GM23338 (cell line): ENCODE measurements at regions not wholly inside any gene's neighbourhood (a gene's known extent, or its start where the extent isn't known, plus 50 kb on each side); places are given as distances from the start of the nearest gene placed in this dataset.

ENCODE experiments used
- ATAC-seq: fragments of 200-7000 bp; cut with Tn5 transposase; 3 replicates; pipeline ENCODE4 v1.9.1; 2020
- DNase-seq: peaks from one replicate; pipeline ENCODE4 v3.0.0-alpha.2; 2015; ENCODE audit warnings: low spot score
- H2AFZ ChIP-seq: fragments of 200-600 bp; sonication (generic); 2 replicates; pipeline ENCODE4 v1.8.0; 2016; ENCODE audit warnings: antibody characterized with exemption, mild to moderate bottlenecking, moderate library complexity
- H3F3A ChIP-seq: fragments of 200-600 bp; sonication (generic); replicated peaks from 2 replicates; pipeline ENCODE4 v1.8.0; 2017; ENCODE audit warnings: antibody characterized with exemption, mixed run types, low read depth
- H3K27ac ChIP-seq: fragments of 200-600 bp; sonication (generic); 2 replicates; pipeline ENCODE4 v1.6.1; 2016; ENCODE audit warnings: low read depth
- H3K27me3 ChIP-seq: fragments of 200-600 bp; sonication (generic); 2 replicates; pipeline ENCODE4 v1.8.0; 2016; ENCODE audit warnings: mild to moderate bottlenecking, mixed run types, moderate library complexity; ENCODE audit not compliant: insufficient read depth
- H3K36me3 ChIP-seq: fragments of 200-600 bp; sonication (generic); 2 replicates; pipeline ENCODE4 v1.8.0; 2016; ENCODE audit warnings: mild to moderate bottlenecking; ENCODE audit not compliant: insufficient read depth
- H3K4me1 ChIP-seq: fragments of 200-600 bp; sonication (generic); 2 replicates; pipeline ENCODE4 v1.8.0; 2016; ENCODE audit warnings: mild to moderate bottlenecking, moderate library complexity; ENCODE audit not compliant: insufficient read depth
- H3K4me2 ChIP-seq: fragments of 200-600 bp; sonication (generic); 2 replicates; pipeline ENCODE4 v1.7.1; 2017; ENCODE audit warnings: mixed run types
- H3K4me3 ChIP-seq: fragments of 200-600 bp; sonication (generic); 2 replicates; pipeline ENCODE4 v1.6.1; 2016; ENCODE audit warnings: mixed run types
- H3K79me2 ChIP-seq: fragments of 200-600 bp; sonication (generic); replicated peaks from 2 replicates; pipeline ENCODE4 v1.8.0; 2017; ENCODE audit warnings: mild to moderate bottlenecking; ENCODE audit not compliant: insufficient read depth
- H3K9me2 ChIP-seq: fragments of 200-600 bp; sonication (generic); 2 replicates; pipeline ENCODE4 v1.8.0; 2017; ENCODE audit not compliant: insufficient read depth
- H4K20me1 ChIP-seq: fragments of 200-600 bp; sonication (generic); replicated peaks from 2 replicates; pipeline ENCODE4 v1.8.0; 2017; ENCODE audit warnings: mild to moderate bottlenecking; ENCODE audit not compliant: insufficient read depth
- H3K27ac Mint-ChIP-seq: 2 replicates; pipeline ENCODE4 v1.8.0; 2020; ENCODE audit warnings: inconsistent platforms, mild to moderate bottlenecking, moderate library complexity, mixed read lengths
- H3K27me3 Mint-ChIP-seq: 3 replicates; pipeline ENCODE4 v1.8.0; 2022; ENCODE audit warnings: low read depth, mild to moderate bottlenecking, moderate library complexity, mixed read lengths, inconsistent platforms; ENCODE audit not compliant: insufficient read depth, poor library complexity
- H3K36me3 Mint-ChIP-seq: 3 replicates; pipeline ENCODE4 v1.8.0; 2021; ENCODE audit warnings: low read depth, mild to moderate bottlenecking, inconsistent platforms, moderate library complexity, mixed read lengths
- H3K4me1 Mint-ChIP-seq: 3 replicates; pipeline ENCODE4 v1.8.0; 2020; ENCODE audit warnings: mild to moderate bottlenecking, inconsistent platforms, mixed read lengths
- H3K4me3 Mint-ChIP-seq: 3 replicates; pipeline ENCODE4 v1.8.0; 2021; ENCODE audit warnings: moderate library complexity, mild to moderate bottlenecking, inconsistent platforms, mixed read lengths
- H3K9me3 Mint-ChIP-seq: 3 replicates; pipeline ENCODE4 v1.8.0; 2020; ENCODE audit warnings: moderate library complexity, mild to moderate bottlenecking, inconsistent platforms, mixed read lengths
- CREB1 ChIP-seq: fragments of 250-450 bp; sonication (Bioruptor Pico); IDR thresholded peaks from 2 replicates; pipeline ENCODE4 v1.5.0; 2020; ENCODE audit warnings: low read depth, mild to moderate bottlenecking, moderate library complexity
- EZH2 ChIP-seq: fragments of 200-600 bp; sonication (generic); IDR thresholded peaks from one replicate; pipeline ENCODE4 v1.8.0; 2017; ENCODE audit warnings: antibody characterized with exemption, mild to moderate bottlenecking, low read depth; ENCODE audit not compliant: unreplicated experiment
- EZH2phosphoT487 ChIP-seq: fragments of 200-600 bp; sonication (generic); IDR thresholded peaks from one replicate; pipeline ENCODE4 v1.8.1; 2018; ENCODE audit warnings: antibody characterized with exemption; ENCODE audit not compliant: unreplicated experiment
- JUNB ChIP-seq: IDR thresholded peaks from one replicate; pipeline ENCODE4 v1.6.1; 2016; ENCODE audit warnings: antibody characterized with exemption; ENCODE audit not compliant: unreplicated experiment
- NANOG ChIP-seq: IDR thresholded peaks from 2 replicates; pipeline ENCODE4 v1.6.1; 2016; ENCODE audit warnings: antibody characterized with exemption, borderline replicate concordance
- POLR2AphosphoS5 ChIP-seq: IDR thresholded peaks from 2 replicates; pipeline ENCODE4 v1.6.1; 2016; ENCODE audit warnings: antibody characterized with exemption, low read depth
- STAT1 ChIP-seq: IDR thresholded peaks from one replicate; pipeline ENCODE4 v1.6.1; 2016; ENCODE audit warnings: antibody characterized with exemption; ENCODE audit not compliant: unreplicated experiment
- ZNF114 ChIP-seq: fragments of 250-450 bp; sonication (Bioruptor Pico); IDR thresholded peaks from 2 replicates; pipeline ENCODE4 v1.5.0; 2020; ENCODE audit warnings: mild to moderate bottlenecking, moderate library complexity
- ZNF331 ChIP-seq: fragments of 250-450 bp; sonication (Bioruptor Pico); IDR thresholded peaks from 2 replicates; pipeline ENCODE4 v1.5.0; 2020; ENCODE audit warnings: low read depth, mild to moderate bottlenecking, moderate library complexity
- TF ChIP-seq, protein P1 (sequence below): fragments of 250-450 bp; sonication (Bioruptor Pico); IDR thresholded peaks from 2 replicates; pipeline ENCODE4 v1.5.0; 2020; ENCODE audit warnings: mild to moderate bottlenecking, moderate library complexity
- TF ChIP-seq, protein P2 (sequence below), 2 experiments: fragments of 200-600 bp in 1 of 2; sonication (generic) in 1 of 2; conservative IDR thresholded peaks; 2 replicates each; pipeline versions ENCODE4 v1.5.1 to v1.6.1; 2016 to 2017; ENCODE audit warnings: antibody characterized with exemption in 2 of 2, low read depth in 2 of 2, mild to moderate bottlenecking in 2 of 2, moderate library complexity in 1 of 2
- TF ChIP-seq, protein P3 (sequence below): IDR thresholded peaks from one replicate; pipeline ENCODE4 v1.6.1; 2018; ENCODE audit warnings: antibody characterized with exemption; ENCODE audit not compliant: unreplicated experiment
- TF ChIP-seq, protein P4 (sequence below): IDR thresholded peaks from 2 replicates; pipeline ENCODE4 v1.6.1; 2016; ENCODE audit warnings: antibody characterized with exemption

DNA sequence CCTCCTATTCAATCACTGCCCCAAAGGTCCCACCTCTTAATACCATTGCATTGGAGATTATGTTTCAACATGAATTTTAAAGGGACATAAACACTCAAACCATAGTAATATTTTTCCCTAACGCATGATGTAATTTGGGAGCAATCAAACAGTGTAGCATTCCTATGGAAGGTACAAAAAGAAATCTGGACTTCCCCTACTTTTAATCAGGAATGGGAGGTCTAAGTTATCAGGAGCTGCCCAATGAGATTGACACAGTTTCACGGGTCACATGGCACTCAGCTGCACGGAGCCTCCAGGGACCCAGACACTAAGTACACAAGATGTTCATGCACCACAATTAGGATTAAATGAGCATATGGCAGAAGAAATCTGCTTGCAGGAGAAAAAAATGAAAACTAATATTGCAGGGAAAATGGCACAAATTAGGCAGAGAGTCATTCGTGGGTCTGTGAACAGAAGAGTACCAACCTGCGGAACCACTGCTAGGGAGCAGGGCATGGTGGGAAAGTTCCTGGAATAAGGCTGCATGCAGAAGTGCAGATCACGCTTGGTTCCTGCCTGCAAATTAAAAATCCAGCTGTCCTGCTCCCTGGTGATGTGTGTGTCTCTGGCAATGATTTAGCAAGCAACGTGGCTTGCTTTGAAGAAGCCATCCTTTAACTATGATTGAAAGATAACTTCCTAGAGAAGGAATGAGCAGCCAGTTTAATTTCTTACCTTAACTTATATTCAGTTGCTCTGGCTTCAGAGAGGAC, 326.6 kb upstream of the ID2 start:
- Mint-ChIP-seq H3K4me1 (no peaks in the 10 kb centered on the region), H3K4me3 (no peak overlapping the region), H3K36me3 (peaks cover 6% of the 10 kb centered on the region; the same call in 2 of the 3 replicates), H3K9me3 (peaks cover 4% of the 10 kb centered on the region; the same call in 1 of the 3 replicates), H3K27ac (no peak overlapping the region), H3K27me3 (peaks cover 4% of the 10 kb centered on the region)
- Histone ChIP-seq H3K4me2 (no peak overlapping the region), H3K27ac (no peak overlapping the region), H3K4me3 (no peak overlapping the region), H3K36me3 (no peaks in the 10 kb centered on the region), H4K20me1 (no peaks in the 10 kb centered on the region), H3F3A (no peaks in the 10 kb centered on the region), H3K79me2 (no peaks in the 10 kb centered on the region), H3K4me1 (no peaks in the 10 kb centered on the region), H2AFZ (no peak overlapping the region), H3K27me3 (no peaks in the 10 kb centered on the region), H3K9me2 (no peaks in the 10 kb centered on the region)
- DNase-seq (no peak), ATAC-seq (no peak)
- TF ChIP-seq, protein P1, sequence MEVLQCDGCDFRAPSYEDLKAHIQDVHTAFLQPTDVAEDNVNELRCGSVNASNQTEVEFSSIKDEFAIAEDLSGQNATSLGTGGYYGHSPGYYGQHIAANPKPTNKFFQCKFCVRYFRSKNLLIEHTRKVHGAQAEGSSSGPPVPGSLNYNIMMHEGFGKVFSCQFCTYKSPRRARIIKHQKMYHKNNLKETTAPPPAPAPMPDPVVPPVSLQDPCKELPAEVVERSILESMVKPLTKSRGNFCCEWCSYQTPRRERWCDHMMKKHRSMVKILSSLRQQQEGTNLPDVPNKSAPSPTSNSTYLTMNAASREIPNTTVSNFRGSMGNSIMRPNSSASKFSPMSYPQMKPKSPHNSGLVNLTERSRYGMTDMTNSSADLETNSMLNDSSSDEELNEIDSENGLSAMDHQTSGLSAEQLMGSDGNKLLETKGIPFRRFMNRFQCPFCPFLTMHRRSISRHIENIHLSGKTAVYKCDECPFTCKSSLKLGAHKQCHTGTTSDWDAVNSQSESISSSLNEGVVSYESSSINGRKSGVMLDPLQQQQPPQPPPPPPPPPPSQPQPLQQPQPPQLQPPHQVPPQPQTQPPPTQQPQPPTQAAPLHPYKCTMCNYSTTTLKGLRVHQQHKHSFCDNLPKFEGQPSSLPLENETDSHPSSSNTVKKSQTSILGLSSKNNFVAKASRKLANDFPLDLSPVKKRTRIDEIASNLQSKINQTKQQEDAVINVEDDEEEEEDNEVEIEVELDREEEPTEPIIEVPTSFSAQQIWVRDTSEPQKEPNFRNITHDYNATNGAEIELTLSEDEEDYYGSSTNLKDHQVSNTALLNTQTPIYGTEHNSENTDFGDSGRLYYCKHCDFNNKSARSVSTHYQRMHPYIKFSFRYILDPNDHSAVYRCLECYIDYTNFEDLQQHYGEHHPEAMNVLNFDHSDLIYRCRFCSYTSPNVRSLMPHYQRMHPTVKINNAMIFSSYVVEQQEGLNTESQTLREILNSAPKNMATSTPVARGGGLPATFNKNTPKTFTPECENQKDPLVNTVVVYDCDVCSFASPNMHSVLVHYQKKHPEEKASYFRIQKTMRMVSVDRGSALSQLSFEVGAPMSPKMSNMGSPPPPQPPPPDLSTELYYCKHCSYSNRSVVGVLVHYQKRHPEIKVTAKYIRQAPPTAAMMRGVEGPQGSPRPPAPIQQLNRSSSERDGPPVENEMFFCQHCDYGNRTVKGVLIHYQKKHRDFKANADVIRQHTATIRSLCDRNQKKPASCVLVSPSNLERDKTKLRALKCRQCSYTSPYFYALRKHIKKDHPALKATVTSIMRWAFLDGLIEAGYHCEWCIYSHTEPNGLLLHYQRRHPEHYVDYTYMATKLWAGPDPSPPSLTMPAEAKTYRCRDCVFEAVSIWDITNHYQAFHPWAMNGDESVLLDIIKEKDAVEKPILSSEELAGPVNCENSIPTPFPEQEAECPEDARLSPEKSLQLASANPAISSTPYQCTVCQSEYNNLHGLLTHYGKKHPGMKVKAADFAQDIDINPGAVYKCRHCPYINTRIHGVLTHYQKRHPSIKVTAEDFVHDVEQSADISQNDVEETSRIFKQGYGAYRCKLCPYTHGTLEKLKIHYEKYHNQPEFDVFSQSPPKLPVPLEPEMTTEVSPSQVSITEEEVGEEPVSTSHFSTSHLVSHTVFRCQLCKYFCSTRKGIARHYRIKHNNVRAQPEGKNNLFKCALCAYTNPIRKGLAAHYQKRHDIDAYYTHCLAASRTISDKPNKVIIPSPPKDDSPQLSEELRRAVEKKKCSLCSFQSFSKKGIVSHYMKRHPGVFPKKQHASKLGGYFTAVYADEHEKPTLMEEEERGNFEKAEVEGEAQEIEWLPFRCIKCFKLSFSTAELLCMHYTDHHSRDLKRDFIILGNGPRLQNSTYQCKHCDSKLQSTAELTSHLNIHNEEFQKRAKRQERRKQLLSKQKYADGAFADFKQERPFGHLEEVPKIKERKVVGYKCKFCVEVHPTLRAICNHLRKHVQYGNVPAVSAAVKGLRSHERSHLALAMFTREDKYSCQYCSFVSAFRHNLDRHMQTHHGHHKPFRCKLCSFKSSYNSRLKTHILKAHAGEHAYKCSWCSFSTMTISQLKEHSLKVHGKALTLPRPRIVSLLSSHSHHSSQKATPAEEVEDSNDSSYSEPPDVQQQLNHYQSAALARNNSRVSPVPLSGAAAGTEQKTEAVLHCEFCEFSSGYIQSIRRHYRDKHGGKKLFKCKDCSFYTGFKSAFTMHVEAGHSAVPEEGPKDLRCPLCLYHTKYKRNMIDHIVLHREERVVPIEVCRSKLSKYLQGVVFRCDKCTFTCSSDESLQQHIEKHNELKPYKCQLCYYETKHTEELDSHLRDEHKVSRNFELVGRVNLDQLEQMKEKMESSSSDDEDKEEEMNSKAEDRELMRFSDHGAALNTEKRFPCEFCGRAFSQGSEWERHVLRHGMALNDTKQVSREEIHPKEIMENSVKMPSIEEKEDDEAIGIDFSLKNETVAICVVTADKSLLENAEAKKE (CRISPR knock-in tag), result no peak
- no peak for TF ChIP-seq STAT1
- TF ChIP-seq, protein P2, sequence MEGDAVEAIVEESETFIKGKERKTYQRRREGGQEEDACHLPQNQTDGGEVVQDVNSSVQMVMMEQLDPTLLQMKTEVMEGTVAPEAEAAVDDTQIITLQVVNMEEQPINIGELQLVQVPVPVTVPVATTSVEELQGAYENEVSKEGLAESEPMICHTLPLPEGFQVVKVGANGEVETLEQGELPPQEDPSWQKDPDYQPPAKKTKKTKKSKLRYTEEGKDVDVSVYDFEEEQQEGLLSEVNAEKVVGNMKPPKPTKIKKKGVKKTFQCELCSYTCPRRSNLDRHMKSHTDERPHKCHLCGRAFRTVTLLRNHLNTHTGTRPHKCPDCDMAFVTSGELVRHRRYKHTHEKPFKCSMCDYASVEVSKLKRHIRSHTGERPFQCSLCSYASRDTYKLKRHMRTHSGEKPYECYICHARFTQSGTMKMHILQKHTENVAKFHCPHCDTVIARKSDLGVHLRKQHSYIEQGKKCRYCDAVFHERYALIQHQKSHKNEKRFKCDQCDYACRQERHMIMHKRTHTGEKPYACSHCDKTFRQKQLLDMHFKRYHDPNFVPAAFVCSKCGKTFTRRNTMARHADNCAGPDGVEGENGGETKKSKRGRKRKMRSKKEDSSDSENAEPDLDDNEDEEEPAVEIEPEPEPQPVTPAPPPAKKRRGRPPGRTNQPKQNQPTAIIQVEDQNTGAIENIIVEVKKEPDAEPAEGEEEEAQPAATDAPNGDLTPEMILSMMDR (conservative IDR thresholded peaks at IDR 0.05; ENCODE audit: low read depth in 2 of 2), result no peak
- TF ChIP-seq ZNF331 (CRISPR knock-in tag), result no peak
- no peak for TF ChIP-seq CREB1 (CRISPR knock-in tag)
- TF ChIP-seq, protein P3, sequence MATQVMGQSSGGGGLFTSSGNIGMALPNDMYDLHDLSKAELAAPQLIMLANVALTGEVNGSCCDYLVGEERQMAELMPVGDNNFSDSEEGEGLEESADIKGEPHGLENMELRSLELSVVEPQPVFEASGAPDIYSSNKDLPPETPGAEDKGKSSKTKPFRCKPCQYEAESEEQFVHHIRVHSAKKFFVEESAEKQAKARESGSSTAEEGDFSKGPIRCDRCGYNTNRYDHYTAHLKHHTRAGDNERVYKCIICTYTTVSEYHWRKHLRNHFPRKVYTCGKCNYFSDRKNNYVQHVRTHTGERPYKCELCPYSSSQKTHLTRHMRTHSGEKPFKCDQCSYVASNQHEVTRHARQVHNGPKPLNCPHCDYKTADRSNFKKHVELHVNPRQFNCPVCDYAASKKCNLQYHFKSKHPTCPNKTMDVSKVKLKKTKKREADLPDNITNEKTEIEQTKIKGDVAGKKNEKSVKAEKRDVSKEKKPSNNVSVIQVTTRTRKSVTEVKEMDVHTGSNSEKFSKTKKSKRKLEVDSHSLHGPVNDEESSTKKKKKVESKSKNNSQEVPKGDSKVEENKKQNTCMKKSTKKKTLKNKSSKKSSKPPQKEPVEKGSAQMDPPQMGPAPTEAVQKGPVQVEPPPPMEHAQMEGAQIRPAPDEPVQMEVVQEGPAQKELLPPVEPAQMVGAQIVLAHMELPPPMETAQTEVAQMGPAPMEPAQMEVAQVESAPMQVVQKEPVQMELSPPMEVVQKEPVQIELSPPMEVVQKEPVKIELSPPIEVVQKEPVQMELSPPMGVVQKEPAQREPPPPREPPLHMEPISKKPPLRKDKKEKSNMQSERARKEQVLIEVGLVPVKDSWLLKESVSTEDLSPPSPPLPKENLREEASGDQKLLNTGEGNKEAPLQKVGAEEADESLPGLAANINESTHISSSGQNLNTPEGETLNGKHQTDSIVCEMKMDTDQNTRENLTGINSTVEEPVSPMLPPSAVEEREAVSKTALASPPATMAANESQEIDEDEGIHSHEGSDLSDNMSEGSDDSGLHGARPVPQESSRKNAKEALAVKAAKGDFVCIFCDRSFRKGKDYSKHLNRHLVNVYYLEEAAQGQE, result no peak
- no peak for TF ChIP-seq NANOG
- TF ChIP-seq EZH2phosphoT487, result no peak
- no peak for TF ChIP-seq JUNB
- no peak for TF ChIP-seq POLR2AphosphoS5
- no peak for TF ChIP-seq EZH2
- no peak for TF ChIP-seq ZNF114 (CRISPR knock-in tag)
- TF ChIP-seq, protein P4, sequence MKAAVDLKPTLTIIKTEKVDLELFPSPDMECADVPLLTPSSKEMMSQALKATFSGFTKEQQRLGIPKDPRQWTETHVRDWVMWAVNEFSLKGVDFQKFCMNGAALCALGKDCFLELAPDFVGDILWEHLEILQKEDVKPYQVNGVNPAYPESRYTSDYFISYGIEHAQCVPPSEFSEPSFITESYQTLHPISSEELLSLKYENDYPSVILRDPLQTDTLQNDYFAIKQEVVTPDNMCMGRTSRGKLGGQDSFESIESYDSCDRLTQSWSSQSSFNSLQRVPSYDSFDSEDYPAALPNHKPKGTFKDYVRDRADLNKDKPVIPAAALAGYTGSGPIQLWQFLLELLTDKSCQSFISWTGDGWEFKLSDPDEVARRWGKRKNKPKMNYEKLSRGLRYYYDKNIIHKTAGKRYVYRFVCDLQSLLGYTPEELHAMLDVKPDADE, result no peak
